Transverse colon (tissue), 4 donors: ENCODE measurements at regions not wholly inside any gene's neighbourhood (a gene's known extent, or its start where the extent isn't known, plus 50 kb on each side); places are given as distances from the start of the nearest gene placed in this dataset.

Experiments
- DNase-seq: peaks from one replicate; pipeline ENCODE4 v3.0.0-alpha.2; 2019
- H3K27ac ChIP-seq, 4 donors: fragments of 200-600 bp; sonication (generic); 2 replicates each; pipeline ENCODE4 v1.5.1; 2016 to 2018; ENCODE audit warnings: inconsistent platforms in 4 of 4
- H3K27me3 ChIP-seq: fragments of 200-600 bp; sonication (generic); 2 replicates; pipeline ENCODE4 v1.5.1; 2017; ENCODE audit warnings: inconsistent platforms
- H3K36me3 ChIP-seq, 4 donors: fragments of 200-600 bp; sonication (generic); 2 replicates each; pipeline ENCODE4 v1.5.1; 2017 to 2019; ENCODE audit warnings: inconsistent platforms in 4 of 4
- H3K4me1 ChIP-seq, 4 donors: fragments of 200-600 bp; sonication (generic); 2 replicates each; pipeline ENCODE4 v1.5.1; 2017 to 2020; ENCODE audit warnings: inconsistent platforms in 4 of 4
- H3K4me3 ChIP-seq, 4 donors: fragments of 200-600 bp; sonication (generic); 1 replicate in 1 of 4; 2 replicates in 3 of 4; pipeline versions ENCODE4 v1.5.1 to v1.6.1; 2017 to 2019; ENCODE audit warnings: inconsistent platforms in 4 of 4
- H3K9me3 ChIP-seq, 2 donors: fragments of 200-600 bp; sonication (generic); 2 replicates each; pipeline ENCODE4 v1.5.1; 2017 to 2019; ENCODE audit warnings: inconsistent platforms in 2 of 2
- EP300 ChIP-seq: sonication (generic); formaldehyde crosslinking; IDR thresholded peaks from one replicate; pipeline ENCODE4 v1.6.1; 2017; ENCODE audit warnings: antibody characterized with exemption, low read depth
- POLR2A ChIP-seq: fragments of 450-650 bp; IDR thresholded peaks from one replicate; pipeline ENCODE4 v1.6.1; 2016; ENCODE audit warnings: antibody characterized with exemption, mild to moderate bottlenecking, moderate library complexity
- POLR2AphosphoS5 ChIP-seq, 3 donors: sonication (generic); formaldehyde crosslinking; IDR thresholded peaks; one replicate each; pipeline ENCODE4 v1.6.1; 2016; ENCODE audit warnings: antibody characterized with exemption in 3 of 3
- WGBS, 2 donors: methylation state at CpG; one replicate each; pipeline ENCODE4 v1.1.5; 2018; ENCODE audit warnings: low coverage in 1 of 2; 5-methylcytosine and 5-hydroxymethylcytosine counted together
- in situ Hi-C, 4 donors: fragments of 200-750 bp; cut with MboI; loops; one replicate each; pipeline versions ENCODE4 v1.15.0 to v1.15.1; 2017; ENCODE audit warnings: low sequenced_read_pairs in 3 of 4, low pct_ligation_motif_present in 1 of 4, low pct_unique_long_range_greater_than_20kb in 1 of 4
- intact Hi-C: fragments of 100-400 bp; cut with DNase I; formaldehyde crosslinking; loops from one replicate; pipeline ENCODE4 v1.15.1; 2023; ENCODE audit warnings: low total_unique reads
- TF ChIP-seq, protein P1 (sequence below), 5 experiments: fragments of 200-600 bp in 3 of 5; fragments of 450-650 bp in 2 of 5; sonication (generic) in 3 of 5; IDR thresholded peaks; 1 replicate in 2 of 5; 2 replicates in 3 of 5; pipeline ENCODE4 v1.5.1; 2016 to 2017; ENCODE audit warnings: antibody characterized with exemption in 5 of 5, inconsistent platforms in 3 of 5, mild to moderate bottlenecking in 2 of 5, moderate library complexity in 1 of 5

DNA sequence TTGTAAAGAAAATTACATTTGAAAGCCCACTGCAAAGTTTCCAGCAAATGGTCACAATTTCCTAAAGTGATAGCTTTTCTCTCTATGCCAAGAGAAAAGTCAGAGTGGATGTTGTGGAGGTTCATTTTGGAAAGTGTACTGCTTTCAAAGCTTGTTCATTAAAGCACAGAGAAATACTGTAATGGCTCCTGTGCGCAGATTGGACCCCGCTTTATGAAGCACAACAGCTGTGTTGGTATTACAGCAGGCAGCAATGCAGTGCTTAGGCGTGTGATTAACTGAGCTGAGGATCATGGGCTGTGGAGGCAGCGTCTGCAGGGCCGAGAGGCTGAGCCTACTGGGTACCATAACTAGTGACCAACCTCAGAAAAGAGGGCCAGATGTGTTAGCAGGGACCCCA lies 478.4 kb upstream of the CFAP20DC start:
- no peaks in the 10 kb centered on the region for H3K4me1 ChIP-seq
- DNase-seq = no peak
- H3K27me3 ChIP-seq = peaks cover 5% of the 10 kb centered on the region
- no peaks in the 10 kb centered on the region for H3K9me3 ChIP-seq
- TF ChIP-seq POLR2A = no peak
- no peak for TF ChIP-seq EP300
- TF ChIP-seq, protein P1, sequence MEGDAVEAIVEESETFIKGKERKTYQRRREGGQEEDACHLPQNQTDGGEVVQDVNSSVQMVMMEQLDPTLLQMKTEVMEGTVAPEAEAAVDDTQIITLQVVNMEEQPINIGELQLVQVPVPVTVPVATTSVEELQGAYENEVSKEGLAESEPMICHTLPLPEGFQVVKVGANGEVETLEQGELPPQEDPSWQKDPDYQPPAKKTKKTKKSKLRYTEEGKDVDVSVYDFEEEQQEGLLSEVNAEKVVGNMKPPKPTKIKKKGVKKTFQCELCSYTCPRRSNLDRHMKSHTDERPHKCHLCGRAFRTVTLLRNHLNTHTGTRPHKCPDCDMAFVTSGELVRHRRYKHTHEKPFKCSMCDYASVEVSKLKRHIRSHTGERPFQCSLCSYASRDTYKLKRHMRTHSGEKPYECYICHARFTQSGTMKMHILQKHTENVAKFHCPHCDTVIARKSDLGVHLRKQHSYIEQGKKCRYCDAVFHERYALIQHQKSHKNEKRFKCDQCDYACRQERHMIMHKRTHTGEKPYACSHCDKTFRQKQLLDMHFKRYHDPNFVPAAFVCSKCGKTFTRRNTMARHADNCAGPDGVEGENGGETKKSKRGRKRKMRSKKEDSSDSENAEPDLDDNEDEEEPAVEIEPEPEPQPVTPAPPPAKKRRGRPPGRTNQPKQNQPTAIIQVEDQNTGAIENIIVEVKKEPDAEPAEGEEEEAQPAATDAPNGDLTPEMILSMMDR (IDR thresholded peaks at IDR 0.05) = no peak
- TF ChIP-seq POLR2AphosphoS5 (IDR thresholded peaks at IDR 0.05) = no peak
- intact Hi-C loops = no loop called here
- no peak overlapping the region for H3K27ac ChIP-seq
- in situ Hi-C loops = no loop called here
- 84% methylated on average over 5 of the region's 5 CpGs; no CpG with 5 or more reads in 1 of the 2 donors for WGBS, 2 donors
- H3K4me3 ChIP-seq = no peak overlapping the region
- H3K36me3 ChIP-seq = no peaks in the 10 kb centered on the region

DNA sequence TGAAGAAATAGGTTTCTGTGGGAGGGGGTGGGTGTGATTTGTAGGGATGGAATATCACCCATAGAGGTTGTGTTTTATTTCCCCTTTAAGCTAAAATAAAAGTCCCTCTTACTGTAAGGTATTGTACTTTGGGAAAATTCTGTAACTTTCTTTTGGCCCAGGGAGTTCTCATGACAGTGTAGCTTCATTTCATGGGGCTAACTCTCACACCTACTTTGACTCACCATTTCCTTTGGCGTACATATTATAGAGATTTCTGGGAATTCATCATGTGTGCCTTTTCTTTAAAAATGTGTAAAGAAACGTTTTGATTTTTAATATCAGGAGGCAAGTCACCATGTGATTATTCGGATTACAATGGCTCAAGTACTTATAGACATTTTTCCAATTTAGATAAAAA lies 477.7 kb upstream of the CFAP20DC start:
- 69 to 87% methylated on average over 3 of the region's 3 CpGs for WGBS, 2 donors

DNA sequence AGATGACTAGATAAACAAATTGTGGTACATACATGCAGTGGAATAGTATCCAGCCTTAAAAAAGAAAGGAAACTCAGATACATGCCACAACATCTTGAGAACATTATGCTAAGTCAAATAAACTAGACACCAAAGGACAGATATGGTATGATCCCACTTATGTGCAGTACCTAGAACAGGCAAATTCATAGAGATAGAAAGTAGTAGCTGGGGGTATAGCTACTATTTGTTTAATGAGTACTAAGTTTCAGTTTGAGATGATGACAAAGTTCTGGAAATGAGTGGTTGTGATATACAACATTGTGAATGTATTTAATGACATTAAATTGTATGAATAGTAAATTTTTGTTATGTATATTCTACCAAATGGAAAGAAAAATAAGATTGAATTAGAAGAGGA lies 477.2 kb upstream of the CFAP20DC start:
- Histone ChIP-seq H3K27ac (no peak overlapping the region), H3K9me3 (no peaks in the 10 kb centered on the region), H3K4me1 (no peaks in the 10 kb centered on the region), H3K27me3 (peaks cover 5% of the 10 kb centered on the region), H3K36me3 (no peaks in the 10 kb centered on the region), H3K4me3 (no peak overlapping the region)
- in situ Hi-C loops = no loop called here
- intact Hi-C loops = no loop called here
- TF ChIP-seq, protein P1 (IDR thresholded peaks at IDR 0.05) = no peak
- TF ChIP-seq POLR2AphosphoS5 (IDR thresholded peaks at IDR 0.05) = no peak
- no peak for TF ChIP-seq POLR2A
- no peak for TF ChIP-seq EP300
- no peak for DNase-seq

More for the DNA sequence above, 477.7 kb upstream of the CFAP20DC start:
- Histone ChIP-seq H3K36me3 (no peaks in the 10 kb centered on the region), H3K4me1 (no peaks in the 10 kb centered on the region), H3K9me3 (no peaks in the 10 kb centered on the region), H3K27ac (no peak overlapping the region), H3K4me3 (no peak overlapping the region), H3K27me3 (peaks cover 5% of the 10 kb centered on the region)
- in situ Hi-C loops = no loop called here
- intact Hi-C loops = no loop called here
- DNase-seq = no peak
- TF ChIP-seq, protein P1 (IDR thresholded peaks at IDR 0.05) = no peak
- TF ChIP-seq POLR2AphosphoS5 (IDR thresholded peaks at IDR 0.05) (no peak), EP300 (no peak), POLR2A (no peak)

DNA sequence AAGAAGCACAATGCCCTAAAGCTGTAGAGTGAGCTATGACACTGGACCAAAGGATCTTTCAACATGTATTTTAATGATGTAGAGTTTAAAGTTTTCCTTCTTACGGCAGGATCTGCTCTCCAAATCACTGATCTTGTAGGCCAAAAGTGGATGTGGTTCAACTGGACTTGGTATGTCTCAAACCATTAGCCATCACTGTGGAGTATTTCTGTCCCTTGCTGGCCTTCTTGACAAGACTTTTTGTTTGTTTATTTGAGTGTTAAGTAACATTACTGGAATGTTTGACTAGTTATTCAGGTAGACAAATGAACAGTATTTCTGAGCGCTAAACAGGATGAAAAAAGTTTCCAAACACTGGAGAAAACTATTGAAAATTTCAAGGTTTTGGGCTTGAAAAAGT lies 472.7 kb upstream of the CFAP20DC start:
- Histone ChIP-seq H3K27ac (no peak overlapping the region), H3K4me3 (no peak overlapping the region), H3K27me3 (peaks cover 5% of the 10 kb centered on the region), H3K36me3 (no peaks in the 10 kb centered on the region), H3K4me1 (no peaks in the 10 kb centered on the region), H3K9me3 (no peaks in the 10 kb centered on the region)
- no peak for DNase-seq
- TF ChIP-seq POLR2AphosphoS5 (IDR thresholded peaks at IDR 0.05) (no peak), EP300 (no peak), POLR2A (no peak)
- TF ChIP-seq, protein P1 (IDR thresholded peaks at IDR 0.05) = no peak
- intact Hi-C loops (no loop called here), in situ Hi-C loops (no loop called here)
- 96 to 100% methylated on average over 2 of the region's 2 CpGs for WGBS, 2 donors
